ENCODE measurements at regions not wholly inside any gene's neighbourhood (a gene's known extent, or its start where the extent isn't known, plus 50 kb on each side); places are given as distances from the start of the nearest gene placed in this dataset.

GRCh38 chr9:91119142-91119541, 242.6 kb downstream of the AUH start:
- no peak for DNase-seq (ENCODE audit: low read depth in 3 of 3, low spot score in 2 of 3)

- no peak for DNase-seq (ENCODE audit: low read depth in 3 of 3, low spot score in 2 of 3)
Measured at GRCh38 chr9:91119679-91120078, 242.0 kb downstream of the AUH start.

GRCh38 chr9:91120200-91120599, 241.5 kb downstream of the AUH start:
- no peak for DNase-seq (ENCODE audit: low read depth in 3 of 3, low spot score in 2 of 3)

- no peak for DNase-seq (ENCODE audit: low read depth in 3 of 3, low spot score in 2 of 3)
Measured at GRCh38 chr9:91122755-91123154, 239.0 kb downstream of the AUH start.

- no peak for DNase-seq (ENCODE audit: low read depth in 3 of 3, low spot score in 2 of 3)
Measured at GRCh38 chr9:91126761-91127445, 234.8 kb downstream of the AUH start.

GRCh38 chr9:91127653-91128052, 234.1 kb downstream of the AUH start:
- DNase-seq (ENCODE audit: low read depth in 3 of 3, low spot score in 2 of 3) = no peak

- no peak for DNase-seq (ENCODE audit: low read depth in 3 of 3, low spot score in 2 of 3)
Measured at GRCh38 chr9:91130796-91131318, 230.9 kb downstream of the AUH start.

GRCh38 chr9:91131433-91131839, 230.3 kb downstream of the AUH start:
- DNase-seq (ENCODE audit: low read depth in 3 of 3, low spot score in 2 of 3) = no peak

- no peak for DNase-seq (ENCODE audit: low read depth in 3 of 3, low spot score in 2 of 3)
Measured at GRCh38 chr9:91132576-91133073, 229.1 kb downstream of the AUH start.

- DNase-seq (ENCODE audit: low read depth in 3 of 3, low spot score in 2 of 3) = no peak
Measured at GRCh38 chr9:91134608-91135007, 227.1 kb downstream of the AUH start.

- DNase-seq (ENCODE audit: low read depth in 3 of 3, low spot score in 2 of 3) = no peak
Measured at GRCh38 chr9:91137391-91137790, 224.3 kb downstream of the AUH start.

- DNase-seq (ENCODE audit: low read depth in 3 of 3, low spot score in 2 of 3) = no peak
Measured at GRCh38 chr9:91138760-91139159, 223.0 kb downstream of the AUH start.

- no peak for DNase-seq (ENCODE audit: low read depth in 3 of 3, low spot score in 2 of 3)
Measured at GRCh38 chr9:91141407-91141965, 220.2 kb downstream of the AUH start.

- DNase-seq (ENCODE audit: low read depth in 3 of 3, low spot score in 2 of 3) = no peak
Measured at GRCh38 chr9:91143162-91143561, 218.6 kb downstream of the AUH start.

- DNase-seq (ENCODE audit: low read depth in 3 of 3, low spot score in 2 of 3) = no peak
Measured at GRCh38 chr9:91143642-91144041, 218.1 kb downstream of the AUH start.

GRCh38 chr9:91144769-91145168, 216.9 kb downstream of the AUH start:
- DNase-seq (ENCODE audit: low read depth in 3 of 3, low spot score in 2 of 3) = no peak

- no peak for DNase-seq (ENCODE audit: low read depth in 3 of 3, low spot score in 2 of 3)
Measured at GRCh38 chr9:91145496-91145895, 216.2 kb downstream of the AUH start.

GRCh38 chr9:91146391-91147019, 215.2 kb downstream of the AUH start:
- no peak for DNase-seq (ENCODE audit: low read depth in 3 of 3, low spot score in 2 of 3)

- no peak for DNase-seq (ENCODE audit: low read depth in 3 of 3, low spot score in 2 of 3)
Measured at GRCh38 chr9:91147079-91147708, 214.5 kb downstream of the AUH start.

- no peak for DNase-seq (ENCODE audit: low read depth in 3 of 3, low spot score in 2 of 3)
Measured at GRCh38 chr9:91148306-91148705, 213.4 kb downstream of the AUH start.

- DNase-seq (ENCODE audit: low read depth in 3 of 3, low spot score in 2 of 3) = no peak
Measured at GRCh38 chr9:91150273-91150997, 211.3 kb downstream of the AUH start.
